ENCODE measurements at regions not wholly inside any gene's neighbourhood (a gene's known extent, or its start where the extent isn't known, plus 50 kb on each side); places are given as distances from the start of the nearest gene placed in this dataset.
A peak's percentile ranks its signal among the peaks of the same experiment; 100 is the strongest.
"Not testable (repeated sequence)": the region's sequence is repeated elsewhere in the genome, so short reads cannot be mapped to it uniquely, and the experiment has no call there.

DNA sequence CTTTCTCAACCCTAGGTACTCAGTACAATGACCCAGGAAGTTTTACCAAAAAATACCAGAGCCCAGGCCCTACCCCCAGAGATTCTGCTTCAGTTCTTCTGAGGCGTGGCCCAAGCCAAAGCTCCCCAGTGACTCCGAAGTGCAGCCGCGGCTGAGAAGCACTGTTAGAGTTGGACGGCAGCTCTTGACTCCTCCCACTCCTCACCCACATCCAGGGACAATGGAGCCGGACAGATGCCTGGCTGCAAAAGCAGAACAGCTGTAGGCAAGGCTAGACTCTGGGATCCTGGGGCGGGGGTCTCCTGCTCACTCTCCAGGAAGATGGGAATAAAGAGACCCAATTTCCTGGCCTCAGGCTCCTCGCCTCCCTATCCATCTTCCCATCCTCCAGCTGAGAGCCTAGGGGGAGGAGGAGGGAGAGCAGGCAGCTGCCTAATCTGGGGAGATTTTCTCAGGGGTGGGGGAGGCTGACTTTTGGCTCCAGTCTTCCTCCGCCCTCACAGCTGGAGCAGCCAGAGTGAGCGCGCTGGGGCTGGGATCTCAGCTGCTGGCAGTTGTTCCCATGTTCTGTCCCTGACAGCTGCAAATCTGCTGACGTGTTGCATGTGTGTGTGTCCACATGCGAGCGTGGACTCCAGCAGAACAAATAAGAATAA lies 223.8 kb downstream of the OPA1 start:
- H3K27me3 ChIP-seq (replicated peaks in 1 of 7) = no peaks in the 10 kb centered on the region
- H3K36me3 ChIP-seq = no peaks in the 10 kb centered on the region
- H3K4me3 ChIP-seq = no peak overlapping the region
- intact Hi-C loops (cut with DNase I; ENCODE audit: low total_unique reads) = no loop called here
- no peaks in the 10 kb centered on the region for H3K4me1 ChIP-seq
- TF ChIP-seq POLR2A (IDR thresholded peaks at IDR 0.05) (no peak), POLR2AphosphoS5 (IDR thresholded peaks at IDR 0.05) (peak; percentile 27 to 72 (median 57))
- H3K9me3 ChIP-seq = no peaks in the 10 kb centered on the region
- 66 to 80% (median 78%) methylated on average over 14 of the region's 14 CpGs for WGBS, 5 donors
- H3K27ac ChIP-seq = peak overlapping the region in 1 of 8 donors; percentile 43
- DNase-seq = peak; percentile 73

DNA sequence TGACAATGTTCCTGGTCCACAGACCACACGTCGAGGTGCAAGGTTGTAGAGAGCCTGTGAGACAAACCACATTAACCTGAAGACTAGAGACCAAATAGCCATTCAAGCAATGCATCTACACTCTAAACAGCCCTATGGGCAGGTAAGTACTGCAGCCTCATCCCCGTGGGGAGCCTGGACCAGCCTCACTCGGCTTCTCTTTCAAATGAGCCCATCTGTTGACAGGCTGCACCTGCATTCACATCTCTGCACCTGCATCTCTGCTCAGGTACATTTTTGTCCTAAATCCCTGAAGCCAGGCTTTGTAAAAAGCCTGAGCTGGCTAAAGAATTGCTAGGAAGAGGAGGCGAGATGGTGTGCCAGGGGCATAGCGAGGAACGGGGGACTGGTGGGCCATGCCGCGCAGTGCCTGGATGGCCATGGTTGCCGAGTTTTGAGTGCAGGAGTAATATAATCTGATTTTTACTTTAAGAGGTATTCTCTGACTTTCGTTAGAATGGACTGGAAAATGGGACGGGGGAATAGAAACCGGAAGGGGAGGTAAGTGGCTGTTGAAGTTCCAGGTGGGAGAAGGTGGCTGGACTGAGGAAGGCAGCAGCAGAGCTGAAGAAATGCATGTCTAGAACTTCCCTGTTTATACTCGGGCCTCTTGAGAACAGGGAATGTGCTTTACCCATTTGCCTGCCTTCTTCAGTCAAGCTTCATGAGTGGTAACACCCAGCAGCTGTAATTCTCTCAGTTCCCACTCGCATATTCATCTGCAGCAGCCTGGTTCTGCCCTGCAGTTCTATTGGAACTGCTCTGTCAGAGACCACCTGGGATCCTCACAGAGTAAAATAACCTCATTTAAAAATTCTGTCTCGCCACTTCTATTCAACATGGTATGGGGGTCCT lies 226.4 kb downstream of the OPA1 start:
- Histone ChIP-seq H3K4me3 (no peak overlapping the region), H3K4me1 (no peaks in the 10 kb centered on the region), H3K27me3 (replicated peaks in 1 of 7) (no peaks in the 10 kb centered on the region), H3K36me3 (no peaks in the 10 kb centered on the region), H3K27ac (no peak overlapping the region), H3K9me3 (no peaks in the 10 kb centered on the region)
- no peak for DNase-seq
- TF ChIP-seq POLR2AphosphoS5 (IDR thresholded peaks at IDR 0.05) (no peak), POLR2A (IDR thresholded peaks at IDR 0.05) (no peak)
- TF ChIP-seq, protein P1, sequence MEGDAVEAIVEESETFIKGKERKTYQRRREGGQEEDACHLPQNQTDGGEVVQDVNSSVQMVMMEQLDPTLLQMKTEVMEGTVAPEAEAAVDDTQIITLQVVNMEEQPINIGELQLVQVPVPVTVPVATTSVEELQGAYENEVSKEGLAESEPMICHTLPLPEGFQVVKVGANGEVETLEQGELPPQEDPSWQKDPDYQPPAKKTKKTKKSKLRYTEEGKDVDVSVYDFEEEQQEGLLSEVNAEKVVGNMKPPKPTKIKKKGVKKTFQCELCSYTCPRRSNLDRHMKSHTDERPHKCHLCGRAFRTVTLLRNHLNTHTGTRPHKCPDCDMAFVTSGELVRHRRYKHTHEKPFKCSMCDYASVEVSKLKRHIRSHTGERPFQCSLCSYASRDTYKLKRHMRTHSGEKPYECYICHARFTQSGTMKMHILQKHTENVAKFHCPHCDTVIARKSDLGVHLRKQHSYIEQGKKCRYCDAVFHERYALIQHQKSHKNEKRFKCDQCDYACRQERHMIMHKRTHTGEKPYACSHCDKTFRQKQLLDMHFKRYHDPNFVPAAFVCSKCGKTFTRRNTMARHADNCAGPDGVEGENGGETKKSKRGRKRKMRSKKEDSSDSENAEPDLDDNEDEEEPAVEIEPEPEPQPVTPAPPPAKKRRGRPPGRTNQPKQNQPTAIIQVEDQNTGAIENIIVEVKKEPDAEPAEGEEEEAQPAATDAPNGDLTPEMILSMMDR (IDR thresholded peaks at IDR 0.05 in 8 of 11, conservative IDR thresholded peaks at IDR 0.05 in 3 of 11) = no peak
- WGBS, 5 donors = 87 to 93% (median 90%) methylated on average over 16 of the region's 16 CpGs
- intact Hi-C loops (cut with DNase I; ENCODE audit: low total_unique reads) = no loop called here

DNA sequence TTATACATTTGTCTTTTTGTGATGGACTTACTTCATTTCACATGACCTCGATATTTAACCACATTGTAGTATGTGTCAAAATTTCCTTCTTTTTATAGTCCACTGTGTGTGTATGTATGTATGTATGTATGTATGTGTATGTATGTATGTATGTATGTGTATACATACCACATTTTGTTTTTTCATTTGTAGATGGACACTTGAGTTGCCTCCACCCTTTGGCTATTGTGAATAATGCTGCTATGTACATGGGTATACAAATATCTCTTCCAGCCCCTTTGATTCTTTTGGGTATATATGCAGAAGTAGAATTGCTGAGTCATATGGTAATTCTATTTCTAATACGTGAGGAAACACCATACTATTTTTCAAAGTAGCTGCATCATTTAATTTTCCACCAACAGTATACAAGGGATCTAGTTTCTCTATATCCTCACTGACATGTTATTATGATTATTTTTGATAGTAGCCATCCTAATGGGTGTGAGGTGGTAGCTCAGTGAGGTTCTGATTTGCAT lies 228.2 kb downstream of the OPA1 start:
- TF ChIP-seq, protein P1 (IDR thresholded peaks at IDR 0.05 in 8 of 11, conservative IDR thresholded peaks at IDR 0.05 in 3 of 11) = no peak
- TF ChIP-seq POLR2AphosphoS5 (IDR thresholded peaks at IDR 0.05) = no peak
- TF ChIP-seq POLR2A (IDR thresholded peaks at IDR 0.05) = no peak
- Histone ChIP-seq H3K4me3 (no peak overlapping the region), H3K4me1 (peaks cover 0 to 6% (median 0%) of the 10 kb centered on the region in 6 donors), H3K27me3 (replicated peaks in 1 of 7) (no peaks in the 10 kb centered on the region), H3K9me3 (no peaks in the 10 kb centered on the region), H3K36me3 (no peaks in the 10 kb centered on the region), H3K27ac (no peak overlapping the region)
- intact Hi-C loops (cut with DNase I; ENCODE audit: low total_unique reads) = no loop called here
- WGBS, 5 donors = 30 to 62% (median 55%) methylated on average over 2 of the region's 2 CpGs
- no peak for DNase-seq

DNA sequence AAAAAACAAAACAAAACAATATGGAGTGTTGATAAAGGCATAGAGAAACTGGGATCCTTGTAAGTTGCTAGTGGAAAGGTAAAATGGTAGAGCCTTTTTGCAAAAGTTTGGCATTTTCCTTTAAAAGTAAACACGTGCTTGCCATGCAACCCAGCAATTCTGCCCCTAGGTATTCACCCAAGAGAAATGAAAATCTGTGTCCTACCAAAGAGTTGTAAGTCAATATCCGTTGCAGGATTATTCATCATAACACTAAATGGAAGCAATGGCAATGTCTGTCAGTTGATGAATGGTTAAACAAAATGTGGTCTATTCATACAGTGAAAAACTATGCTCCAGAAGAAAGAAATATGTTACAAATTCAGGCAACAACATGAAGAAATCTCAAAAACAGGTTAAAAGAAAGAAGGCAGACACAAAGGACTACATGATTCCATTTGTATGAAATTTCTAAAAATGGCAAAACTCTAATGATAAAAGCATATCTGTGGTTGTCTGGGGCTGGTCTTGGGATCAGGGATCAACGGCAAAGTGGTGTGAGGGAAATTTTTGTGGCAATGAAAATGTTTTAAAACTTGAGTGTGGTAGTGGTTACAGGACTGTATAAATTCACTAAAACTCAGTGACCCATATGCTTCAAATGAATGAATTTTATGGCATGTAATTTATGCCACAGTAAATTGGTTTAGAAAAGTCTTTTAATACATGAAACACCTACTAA lies 229.6 kb downstream of the OPA1 start:
- WGBS, 5 donors = 85 to 98% (median 89%) methylated on average over 3 of the region's 3 CpGs
- no peaks in the 10 kb centered on the region for H3K9me3 ChIP-seq
- TF ChIP-seq, protein P1 (IDR thresholded peaks at IDR 0.05 in 8 of 11, conservative IDR thresholded peaks at IDR 0.05 in 3 of 11) = no peak
- TF ChIP-seq POLR2A (IDR thresholded peaks at IDR 0.05) = no peak
- TF ChIP-seq POLR2AphosphoS5 (IDR thresholded peaks at IDR 0.05) = no peak
- peaks cover 0 to 13% (median 3%) of the 10 kb centered on the region in 6 donors for H3K4me1 ChIP-seq
- intact Hi-C loops (cut with DNase I; ENCODE audit: low total_unique reads) = no loop called here
- no peak for DNase-seq
- no peaks in the 10 kb centered on the region for H3K27me3 ChIP-seq (replicated peaks in 1 of 7)
- H3K27ac ChIP-seq = no peak overlapping the region
- no peak overlapping the region for H3K4me3 ChIP-seq
- H3K36me3 ChIP-seq = no peaks in the 10 kb centered on the region

DNA sequence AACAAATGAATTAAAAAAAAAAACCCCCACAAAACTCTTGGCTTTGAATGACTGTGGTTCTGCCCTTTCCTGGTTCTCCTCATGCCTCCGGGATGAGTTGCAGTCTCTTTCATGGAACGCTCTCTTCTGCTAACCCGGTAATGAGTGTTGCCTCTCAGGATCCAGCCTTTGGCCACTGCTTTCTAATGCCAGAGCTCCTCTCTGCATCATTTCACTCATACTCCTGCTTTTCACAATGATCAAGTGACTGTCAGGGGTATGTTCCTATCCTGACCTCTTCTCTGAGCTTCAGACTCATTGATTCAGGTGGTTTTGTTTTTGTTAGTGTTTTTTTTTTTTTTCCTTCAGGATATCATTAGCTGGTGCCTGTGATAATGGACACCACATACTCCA lies 230.2 kb downstream of the OPA1 start:
- H3K4me1 ChIP-seq = peaks cover 0 to 13% (median 3%) of the 10 kb centered on the region in 6 donors
- DNase-seq; intact Hi-C loops (cut with DNase I; ENCODE audit: low total_unique reads); H3K9me3 ChIP-seq; H3K36me3 ChIP-seq; H3K4me3 ChIP-seq; H3K27me3 ChIP-seq (replicated peaks in 1 of 7); H3K27ac ChIP-seq: not testable (repeated sequence)
- WGBS, 5 donors = 90 to 96% (median 94%) methylated on average over 3 of the region's 3 CpGs
